Activated T-helper 17 cell treated with anti-CD3 and anti-CD28 coated beads, Interleukin-2, amount 50 U/mL, for 72 hours (primary cell): ENCODE measurements at regions not wholly inside any gene's neighbourhood (a gene's known extent, or its start where the extent isn't known, plus 50 kb on each side); places are given as distances from the start of the nearest gene placed in this dataset.
"Not testable (repeated sequence)": the region's sequence is repeated elsewhere in the genome, so short reads cannot be mapped to it uniquely, and the experiment has no call there.

Experiments
- ATAC-seq: fragments of 150-1000 bp; cut with Tn5 transposase; replicated peaks from 2 replicates; pipeline ENCODE4 v1.10.0; 2021; ENCODE audit warnings: mild to moderate bottlenecking, moderate library complexity
- H3K27ac Mint-ChIP-seq: one replicate; pipeline ENCODE4 v1.8.0; 2022; ENCODE audit warnings: mixed read lengths
- H3K27me3 Mint-ChIP-seq: one replicate; pipeline ENCODE4 v1.8.0; 2022; ENCODE audit warnings: mixed read lengths
- H3K36me3 Mint-ChIP-seq: one replicate; pipeline ENCODE4 v1.8.0; 2022; ENCODE audit warnings: low read depth, mild to moderate bottlenecking, mixed read lengths
- H3K4me1 Mint-ChIP-seq: one replicate; pipeline ENCODE4 v1.8.0; 2022; ENCODE audit warnings: mixed read lengths
- H3K4me3 Mint-ChIP-seq: one replicate; pipeline ENCODE4 v1.8.0; 2022; ENCODE audit warnings: mild to moderate bottlenecking, mixed read lengths
- H3K9me3 Mint-ChIP-seq: one replicate; pipeline ENCODE4 v1.8.0; 2022; ENCODE audit warnings: mixed read lengths

- Mint-ChIP-seq H3K27ac (no peak overlapping the region), H3K4me1 (peaks cover 9% of the 10 kb centered on the region)
- ATAC-seq: no peak
Observed at GRCh38 chr17:77285594-77286390, 145.0 kb downstream of the SEC14L1 start.

GRCh38 chr17:77286391-77286640 lies 145.5 kb downstream of the SEC14L1 start:
- H3K9me3 Mint-ChIP-seq: no peaks in the 10 kb centered on the region
- H3K36me3 Mint-ChIP-seq: peaks cover 11% of the 10 kb centered on the region
- H3K4me3 Mint-ChIP-seq: no peak overlapping the region
- H3K27me3 Mint-ChIP-seq: peaks cover 12% of the 10 kb centered on the region
- ATAC-seq: no peak
- H3K27ac Mint-ChIP-seq: no peak overlapping the region
- peaks cover 9% of the 10 kb centered on the region for H3K4me1 Mint-ChIP-seq

More at GRCh38 chr17:77285594-77286390, 145.0 kb downstream of the SEC14L1 start:
- Mint-ChIP-seq H3K36me3 (peaks cover 11% of the 10 kb centered on the region), H3K27me3 (peaks cover 12% of the 10 kb centered on the region), H3K4me3 (no peak overlapping the region), H3K9me3 (no peaks in the 10 kb centered on the region)

- Mint-ChIP-seq H3K9me3 (no peaks in the 10 kb centered on the region), H3K36me3 (peaks cover 7% of the 10 kb centered on the region), H3K4me1 (peaks cover 7% of the 10 kb centered on the region), H3K27me3 (peaks cover 11% of the 10 kb centered on the region), H3K4me3 (no peak overlapping the region), H3K27ac (no peak overlapping the region)
- no peak for ATAC-seq
Observed at GRCh38 chr17:77286641-77287431, 146.1 kb downstream of the SEC14L1 start.

- H3K4me1 Mint-ChIP-seq: no peaks in the 10 kb centered on the region
- H3K27ac Mint-ChIP-seq: no peak overlapping the region
- H3K27me3 Mint-ChIP-seq: peaks cover 6% of the 10 kb centered on the region
- H3K9me3 Mint-ChIP-seq: no peaks in the 10 kb centered on the region
- no peak overlapping the region for H3K4me3 Mint-ChIP-seq
- no peak for ATAC-seq
- H3K36me3 Mint-ChIP-seq: no peaks in the 10 kb centered on the region
Observed at GRCh38 chr17:77287432-77288068, 146.8 kb downstream of the SEC14L1 start.

GRCh38 chr17:77288115-77288619 lies 147.4 kb downstream of the SEC14L1 start:
- Mint-ChIP-seq H3K4me1 (no peaks in the 10 kb centered on the region), H3K9me3 (no peaks in the 10 kb centered on the region), H3K27ac (no peak overlapping the region), H3K4me3 (no peak overlapping the region), H3K27me3 (peaks cover 6% of the 10 kb centered on the region), H3K36me3 (no peaks in the 10 kb centered on the region)
- ATAC-seq: no peak

GRCh38 chr17:77290759-77291558 lies 150.2 kb downstream of the SEC14L1 start:
- not testable (repeated sequence) for ATAC-seq, H3K27ac Mint-ChIP-seq, H3K4me3 Mint-ChIP-seq, H3K27me3 Mint-ChIP-seq, H3K36me3 Mint-ChIP-seq, H3K9me3 Mint-ChIP-seq, H3K4me1 Mint-ChIP-seq

- no peak overlapping the region for H3K4me3 Mint-ChIP-seq
- H3K27me3 Mint-ChIP-seq: no peaks in the 10 kb centered on the region
- no peaks in the 10 kb centered on the region for H3K36me3 Mint-ChIP-seq
- H3K4me1 Mint-ChIP-seq: no peaks in the 10 kb centered on the region
- no peak for ATAC-seq
- H3K27ac Mint-ChIP-seq: no peak overlapping the region
- no peaks in the 10 kb centered on the region for H3K9me3 Mint-ChIP-seq
Observed at GRCh38 chr17:77291591-77292386, 151.0 kb downstream of the SEC14L1 start.

- peaks cover 5% of the 10 kb centered on the region for H3K4me1 Mint-ChIP-seq
- H3K9me3 Mint-ChIP-seq: no peaks in the 10 kb centered on the region
- H3K27me3 Mint-ChIP-seq: no peaks in the 10 kb centered on the region
- no peak overlapping the region for H3K4me3 Mint-ChIP-seq
- H3K36me3 Mint-ChIP-seq: no peaks in the 10 kb centered on the region
- no peak overlapping the region for H3K27ac Mint-ChIP-seq
- no peak for ATAC-seq
Observed at GRCh38 chr17:77294761-77295160, 154.0 kb downstream of the SEC14L1 start.

- no peak overlapping the region for H3K27ac Mint-ChIP-seq
- H3K36me3 Mint-ChIP-seq: no peaks in the 10 kb centered on the region
- no peak for ATAC-seq
- H3K4me1 Mint-ChIP-seq: peaks cover 5% of the 10 kb centered on the region
- no peaks in the 10 kb centered on the region for H3K9me3 Mint-ChIP-seq
- H3K4me3 Mint-ChIP-seq: no peak overlapping the region
- H3K27me3 Mint-ChIP-seq: no peaks in the 10 kb centered on the region
Observed at GRCh38 chr17:77295241-77295853, 154.6 kb downstream of the SEC14L1 start.

GRCh38 chr17:77296769-77297409 lies 156.1 kb downstream of the SEC14L1 start:
- Mint-ChIP-seq H3K4me1 (peaks cover 5% of the 10 kb centered on the region), H3K27me3 (no peaks in the 10 kb centered on the region), H3K27ac (no peak overlapping the region), H3K9me3 (no peaks in the 10 kb centered on the region), H3K4me3 (no peak overlapping the region), H3K36me3 (no peaks in the 10 kb centered on the region)
- no peak for ATAC-seq

GRCh38 chr17:77297693-77298666 lies 157.2 kb downstream of the SEC14L1 start:
- Mint-ChIP-seq H3K36me3 (no peaks in the 10 kb centered on the region), H3K4me1 (peaks cover 5% of the 10 kb centered on the region), H3K27me3 (no peaks in the 10 kb centered on the region), H3K9me3 (no peaks in the 10 kb centered on the region), H3K27ac (no peak overlapping the region), H3K4me3 (no peak overlapping the region)
- ATAC-seq: peak; percentile 72

- Mint-ChIP-seq H3K4me3 (no peak overlapping the region), H3K27ac (no peak overlapping the region), H3K36me3 (no peaks in the 10 kb centered on the region), H3K9me3 (no peaks in the 10 kb centered on the region), H3K27me3 (no peaks in the 10 kb centered on the region), H3K4me1 (peaks cover 5% of the 10 kb centered on the region)
- no peak for ATAC-seq
Observed at GRCh38 chr17:77298811-77299210, 158.0 kb downstream of the SEC14L1 start.
